ENCODE measurements at regions not wholly inside any gene's neighbourhood (a gene's known extent, or its start where the extent isn't known, plus 50 kb on each side); places are given as distances from the start of the nearest gene placed in this dataset.

GRCh38 chr6:78744144-78744543, 123.2 kb upstream of the IRAK1BP1 start:
- TF ChIP-seq CTCF (IDR thresholded peaks at IDR 0.05; ENCODE audit: borderline replicate concordance, extremely low read depth, low read length, poor library complexity, severe bottlenecking) (no peak), EZH2 (IDR thresholded peaks at IDR 0.05; ENCODE audit: borderline replicate concordance, low read depth, low read length, severe bottlenecking) (no peak)

All from DND-41 (cell line).